Neuron (in vitro differentiated cells): ENCODE measurements at regions not wholly inside any gene's neighbourhood (a gene's known extent, or its start where the extent isn't known, plus 50 kb on each side); places are given as distances from the start of the nearest gene placed in this dataset.
"Not testable (repeated sequence)": the region's sequence is repeated elsewhere in the genome, so short reads cannot be mapped to it uniquely, and the experiment has no call there.

ENCODE experiments used
- H2AFZ ChIP-seq: one replicate; pipeline ENCODE4 v1.6.1; 2013; ENCODE audit warnings: low read depth, mild to moderate bottlenecking, inconsistent platforms, low read length, moderate library complexity
- H3K27me3 ChIP-seq: one replicate; pipeline ENCODE4 v1.6.1; 2013; ENCODE audit warnings: low read length; ENCODE audit not compliant: insufficient read depth
- H3K36me3 ChIP-seq: one replicate; pipeline ENCODE4 v1.6.1; 2013; ENCODE audit warnings: low read length; ENCODE audit not compliant: insufficient read depth
- H3K4me1 ChIP-seq: one replicate; pipeline ENCODE4 v1.6.1; 2013; ENCODE audit warnings: low read length; ENCODE audit not compliant: insufficient read depth
- H3K4me3 ChIP-seq: 2 replicates; pipeline ENCODE4 v1.5.1; 2013; ENCODE audit warnings: mild to moderate bottlenecking, low read length, moderate library complexity
- H3K9me3 ChIP-seq: one replicate; pipeline ENCODE4 v1.6.1; 2013; ENCODE audit warnings: low read length

GRCh38 chr13:38472411-38472810, 122.8 kb downstream of the UFM1 start:
- H2AFZ ChIP-seq, H3K9me3 ChIP-seq, H3K4me3 ChIP-seq, H3K27me3 ChIP-seq, H3K4me1 ChIP-seq, H3K36me3 ChIP-seq: not testable (repeated sequence)

- Histone ChIP-seq H3K27me3 (no peaks in the 10 kb centered on the region), H3K4me1 (no peaks in the 10 kb centered on the region), H3K9me3 (no peaks in the 10 kb centered on the region), H3K4me3 (no peak overlapping the region), H2AFZ (no peak overlapping the region), H3K36me3 (no peaks in the 10 kb centered on the region)
Measured at GRCh38 chr13:38473305-38473704, 123.7 kb downstream of the UFM1 start.

- H3K4me1 ChIP-seq = no peaks in the 10 kb centered on the region
- H2AFZ ChIP-seq = no peak overlapping the region
- no peaks in the 10 kb centered on the region for H3K27me3 ChIP-seq
- H3K36me3 ChIP-seq = no peaks in the 10 kb centered on the region
- no peak overlapping the region for H3K4me3 ChIP-seq
- no peaks in the 10 kb centered on the region for H3K9me3 ChIP-seq
Measured at GRCh38 chr13:38477676-38478075, 128.0 kb downstream of the UFM1 start.

GRCh38 chr13:38483623-38484022, 134.0 kb downstream of the UFM1 start:
- Histone ChIP-seq H3K36me3 (no peaks in the 10 kb centered on the region), H3K27me3 (no peaks in the 10 kb centered on the region), H3K9me3 (no peaks in the 10 kb centered on the region), H3K4me1 (no peaks in the 10 kb centered on the region), H2AFZ (no peak overlapping the region), H3K4me3 (no peak overlapping the region)

- H3K4me1 ChIP-seq = no peaks in the 10 kb centered on the region
- no peak overlapping the region for H3K4me3 ChIP-seq
- no peaks in the 10 kb centered on the region for H3K36me3 ChIP-seq
- no peaks in the 10 kb centered on the region for H3K27me3 ChIP-seq
- H3K9me3 ChIP-seq = no peaks in the 10 kb centered on the region
- H2AFZ ChIP-seq = no peak overlapping the region
Measured at GRCh38 chr13:38490657-38491056, 141.0 kb downstream of the UFM1 start.

- no peaks in the 10 kb centered on the region for H3K36me3 ChIP-seq
- no peak overlapping the region for H2AFZ ChIP-seq
- no peak overlapping the region for H3K4me3 ChIP-seq
- H3K4me1 ChIP-seq = no peaks in the 10 kb centered on the region
- no peaks in the 10 kb centered on the region for H3K27me3 ChIP-seq
- H3K9me3 ChIP-seq = no peaks in the 10 kb centered on the region
Measured at GRCh38 chr13:38494445-38494844, 144.8 kb downstream of the UFM1 start.

- Histone ChIP-seq H3K36me3 (no peaks in the 10 kb centered on the region), H3K4me3 (no peak overlapping the region), H2AFZ (no peak overlapping the region), H3K4me1 (no peaks in the 10 kb centered on the region), H3K27me3 (no peaks in the 10 kb centered on the region), H3K9me3 (no peaks in the 10 kb centered on the region)
Measured at GRCh38 chr13:38496917-38497316, 147.3 kb downstream of the UFM1 start.

- no peaks in the 10 kb centered on the region for H3K36me3 ChIP-seq
- H2AFZ ChIP-seq = no peak overlapping the region
- no peaks in the 10 kb centered on the region for H3K4me1 ChIP-seq
- no peak overlapping the region for H3K4me3 ChIP-seq
- H3K27me3 ChIP-seq = no peaks in the 10 kb centered on the region
- no peaks in the 10 kb centered on the region for H3K9me3 ChIP-seq
Measured at GRCh38 chr13:38498271-38498670, 148.6 kb downstream of the UFM1 start.

- Histone ChIP-seq H3K27me3 (no peaks in the 10 kb centered on the region), H3K4me3 (no peak overlapping the region), H3K36me3 (no peaks in the 10 kb centered on the region), H3K9me3 (no peaks in the 10 kb centered on the region), H2AFZ (no peak overlapping the region), H3K4me1 (peaks cover 5% of the 10 kb centered on the region)
Measured at GRCh38 chr13:38514575-38514974, 164.9 kb downstream of the UFM1 start.

- no peaks in the 10 kb centered on the region for H3K27me3 ChIP-seq
- H3K9me3 ChIP-seq = no peaks in the 10 kb centered on the region
- no peaks in the 10 kb centered on the region for H3K36me3 ChIP-seq
- H2AFZ ChIP-seq = no peak overlapping the region
- H3K4me3 ChIP-seq = no peak overlapping the region
- peaks cover 8% of the 10 kb centered on the region for H3K4me1 ChIP-seq
Measured at GRCh38 chr13:38518328-38518727, 168.5 kb upstream of the FREM2 start.

- H3K4me3 ChIP-seq = no peak overlapping the region
- H2AFZ ChIP-seq = no peak overlapping the region
- H3K4me1 ChIP-seq = peaks cover 10% of the 10 kb centered on the region
- no peaks in the 10 kb centered on the region for H3K36me3 ChIP-seq
- no peaks in the 10 kb centered on the region for H3K9me3 ChIP-seq
- H3K27me3 ChIP-seq = no peaks in the 10 kb centered on the region
Measured at GRCh38 chr13:38519229-38519911, 167.5 kb upstream of the FREM2 start.

GRCh38 chr13:38520041-38520440, 166.8 kb upstream of the FREM2 start:
- no peak overlapping the region for H3K4me3 ChIP-seq
- no peaks in the 10 kb centered on the region for H3K9me3 ChIP-seq
- H3K36me3 ChIP-seq = no peaks in the 10 kb centered on the region
- H3K27me3 ChIP-seq = no peaks in the 10 kb centered on the region
- no peak overlapping the region for H2AFZ ChIP-seq
- peaks cover 10% of the 10 kb centered on the region for H3K4me1 ChIP-seq

GRCh38 chr13:38527140-38527539, 159.7 kb upstream of the FREM2 start:
- no peak overlapping the region for H3K4me3 ChIP-seq
- H3K27me3 ChIP-seq = no peaks in the 10 kb centered on the region
- no peak overlapping the region for H2AFZ ChIP-seq
- H3K4me1 ChIP-seq = peaks cover 4% of the 10 kb centered on the region
- H3K9me3 ChIP-seq = no peaks in the 10 kb centered on the region
- H3K36me3 ChIP-seq = no peaks in the 10 kb centered on the region

GRCh38 chr13:38528986-38529385, 157.9 kb upstream of the FREM2 start:
- Histone ChIP-seq H3K4me3 (no peak overlapping the region), H3K9me3 (no peaks in the 10 kb centered on the region), H3K36me3 (no peaks in the 10 kb centered on the region), H2AFZ (no peak overlapping the region), H3K27me3 (no peaks in the 10 kb centered on the region), H3K4me1 (no peaks in the 10 kb centered on the region)
